Loucy (cell line): ENCODE measurements at regions not wholly inside any gene's neighbourhood (a gene's known extent, or its start where the extent isn't known, plus 50 kb on each side); places are given as distances from the start of the nearest gene placed in this dataset.

ENCODE experiments used
- H2AFZ ChIP-seq: fragments of 200-600 bp; sonication (generic); 2 replicates; pipeline ENCODE4 v1.6.0; 2016; ENCODE audit warnings: antibody characterized with exemption, mild to moderate bottlenecking, low read length, moderate library complexity
- H3F3A ChIP-seq: fragments of 200-600 bp; 2 replicates; pipeline ENCODE4 v1.6.0; 2016; ENCODE audit warnings: antibody characterized with exemption, low read depth, mild to moderate bottlenecking
- H3K27me3 ChIP-seq: fragments of 200-600 bp; sonication (generic); 2 replicates; pipeline ENCODE4 v1.6.1; 2014; ENCODE audit warnings: low read length, mild to moderate bottlenecking; ENCODE audit not compliant: insufficient read depth, poor library complexity, severe bottlenecking
- H3K36me3 ChIP-seq: fragments of 200-600 bp; sonication (generic); 2 replicates; pipeline ENCODE4 v1.6.1; 2016; ENCODE audit warnings: low read length; ENCODE audit not compliant: insufficient read depth
- H3K4me1 ChIP-seq: fragments of 200-600 bp; sonication (generic); 2 replicates; pipeline ENCODE4 v1.5.1; 2014; ENCODE audit warnings: low read length, mild to moderate bottlenecking; ENCODE audit not compliant: insufficient read depth, poor library complexity, severe bottlenecking
- H3K4me2 ChIP-seq: fragments of 200-600 bp; sonication (generic); 2 replicates; pipeline ENCODE4 v1.6.0; 2014; ENCODE audit warnings: antibody characterized with exemption, low read length, low read depth, mild to moderate bottlenecking; ENCODE audit not compliant: poor library complexity, severe bottlenecking
- H3K4me3 ChIP-seq: fragments of 200-600 bp; sonication (generic); 2 replicates; pipeline ENCODE4 v1.5.1; 2014; ENCODE audit warnings: low read length, mild to moderate bottlenecking, mixed read lengths; ENCODE audit not compliant: poor library complexity, severe bottlenecking
- H3K79me2 ChIP-seq: fragments of 200-600 bp; sonication (generic); 2 replicates; pipeline ENCODE4 v1.6.1; 2014; ENCODE audit warnings: low read length; ENCODE audit not compliant: insufficient read depth
- H3K9ac ChIP-seq: fragments of 200-600 bp; sonication (generic); 2 replicates; pipeline ENCODE4 v1.6.0; 2014; ENCODE audit warnings: mild to moderate bottlenecking, low read depth, low read length, moderate library complexity; ENCODE audit not compliant: poor library complexity, severe bottlenecking
- H3K9me2 ChIP-seq: fragments of 200-600 bp; sonication (generic); replicated peaks from 2 replicates; pipeline ENCODE4 v1.6.1; 2016; ENCODE audit warnings: low read depth, low read length, mixed read lengths
- H3K9me3 ChIP-seq: fragments of 200-600 bp; sonication (generic); 2 replicates; pipeline ENCODE4 v1.6.1; 2014; ENCODE audit warnings: mild to moderate bottlenecking, antibody characterized with exemption, low read length, low read depth; ENCODE audit not compliant: insufficient read depth
- H4K20me1 ChIP-seq: fragments of 200-600 bp; sonication (generic); 2 replicates; pipeline ENCODE4 v1.6.0; 2014; ENCODE audit warnings: antibody characterized with exemption, low read length, mild to moderate bottlenecking; ENCODE audit not compliant: insufficient read depth, poor library complexity, severe bottlenecking
- CTCF ChIP-seq: fragments of 200-600 bp; sonication (generic); conservative IDR thresholded peaks from 2 replicates; pipeline ENCODE4 v1.5.1; 2014; ENCODE audit warnings: mild to moderate bottlenecking, antibody characterized with exemption, low read length
- EZH2phosphoT487 ChIP-seq: fragments of 200-600 bp; IDR thresholded peaks from 2 replicates; pipeline ENCODE4 v1.6.1; 2018; ENCODE audit warnings: antibody characterized with exemption, mild to moderate bottlenecking, moderate library complexity, borderline replicate concordance

- no peak overlapping the region for H2AFZ ChIP-seq
Measured at GRCh38 chrX:40262157-40263013, 164.6 kb upstream of the BCOR start.

GRCh38 chrX:40261833-40262156 is 164.0 kb upstream of the BCOR start:
- TF ChIP-seq CTCF, result no peak
- TF ChIP-seq EZH2phosphoT487, result no peak
- Histone ChIP-seq H2AFZ (no peak overlapping the region), H3K4me3 (no peak overlapping the region), H3K4me1 (peaks cover 12% of the 10 kb centered on the region), H3K27me3 (no peaks in the 10 kb centered on the region), H4K20me1 (no peaks in the 10 kb centered on the region), H3K36me3 (no peaks in the 10 kb centered on the region), H3K9me3 (no peaks in the 10 kb centered on the region), H3F3A (no peaks in the 10 kb centered on the region), H3K9ac (no peak overlapping the region), H3K9me2 (no peaks in the 10 kb centered on the region), H3K79me2 (no peaks in the 10 kb centered on the region), H3K4me2 (no peak overlapping the region)

More at GRCh38 chrX:40262157-40263013, 164.6 kb upstream of the BCOR start:
- Histone ChIP-seq H3K4me1 (peaks cover 12% of the 10 kb centered on the region), H3K27me3 (no peaks in the 10 kb centered on the region), H4K20me1 (no peaks in the 10 kb centered on the region), H3K79me2 (no peaks in the 10 kb centered on the region), H3K9me3 (no peaks in the 10 kb centered on the region), H3K4me3 (no peak overlapping the region), H3K4me2 (no peak overlapping the region), H3K36me3 (no peaks in the 10 kb centered on the region), H3K9ac (no peak overlapping the region), H3K9me2 (no peaks in the 10 kb centered on the region), H3F3A (no peaks in the 10 kb centered on the region)
- TF ChIP-seq CTCF (no peak), EZH2phosphoT487 (no peak)

- H3K79me2 ChIP-seq, result no peaks in the 10 kb centered on the region
- TF ChIP-seq EZH2phosphoT487 (no peak), CTCF (no peak)
- H3K27me3 ChIP-seq, result no peaks in the 10 kb centered on the region
- H4K20me1 ChIP-seq, result no peaks in the 10 kb centered on the region
- H3K36me3 ChIP-seq, result no peaks in the 10 kb centered on the region
- H3K9me3 ChIP-seq, result no peaks in the 10 kb centered on the region
- peaks cover 9% of the 10 kb centered on the region for H3K4me1 ChIP-seq
- no peaks in the 10 kb centered on the region for H3F3A ChIP-seq
- no peak overlapping the region for H3K4me3 ChIP-seq
- H3K9ac ChIP-seq, result no peak overlapping the region
- no peak overlapping the region for H3K4me2 ChIP-seq
- H3K9me2 ChIP-seq, result no peaks in the 10 kb centered on the region
- no peak overlapping the region for H2AFZ ChIP-seq
Measured at GRCh38 chrX:40260146-40260747, 162.5 kb upstream of the BCOR start.
